ENCODE measurements at regions not wholly inside any gene's neighbourhood (a gene's known extent, or its start where the extent isn't known, plus 50 kb on each side); places are given as distances from the start of the nearest gene placed in this dataset.

GRCh38 chrX:39720945-39721344 lies 376.8 kb downstream of the BCOR start:
- no peak overlapping the region for H2AK5ac ChIP-seq (ENCODE audit: insufficient read length, low read length)
- no peak overlapping the region for H2BK120ac ChIP-seq (ENCODE audit: low read depth, low read length, poor library complexity, severe bottlenecking)
- H3K23me2 ChIP-seq (ENCODE audit: insufficient read length, low read depth, low read length, poor library complexity, severe bottlenecking): no peaks in the 10 kb centered on the region
- H3K27ac Mint-ChIP-seq: no peak overlapping the region
- no peak overlapping the region for H4K8ac ChIP-seq (replicated peaks; ENCODE audit: insufficient read length, low read depth, low read length)
- H3K4ac ChIP-seq (ENCODE audit: low read depth, low read length): no peak overlapping the region
- H3K9ac ChIP-seq (ENCODE audit: extremely low read depth, insufficient read length, low read length): no peak overlapping the region
- no peak overlapping the region; a peak in 1 of 5 replicates for H3K4me3 Mint-ChIP-seq
- peaks cover 56 to 68% of the 10 kb centered on the region in 2 experiments for H3K9me3 Mint-ChIP-seq
- H2BK5ac ChIP-seq (ENCODE audit: insufficient read length, low read length): no peak overlapping the region
- H3K14ac ChIP-seq (ENCODE audit: insufficient read depth, low read length): no peak overlapping the region
- no peak for DNase-seq
- no peaks in the 10 kb centered on the region for H3K79me1 ChIP-seq (ENCODE audit: insufficient read depth, low read depth, low read length, poor library complexity, severe bottlenecking)
- no peak overlapping the region for H3K56ac ChIP-seq (ENCODE audit: insufficient read length, low read depth, low read length)
- no peak overlapping the region for H4K91ac ChIP-seq (ENCODE audit: insufficient read length, low read depth, low read length)
- no peaks in the 10 kb centered on the region for H3K27me3 ChIP-seq (ENCODE audit: insufficient read depth, low read length)
- peaks cover 0 to 2% (median 2%) of the 10 kb centered on the region in 3 experiments; a peak in 2 of 7 replicates for H3K36me3 Mint-ChIP-seq (ENCODE audit: insufficient read depth in 1 of 3, low read depth in 3 of 3)
- H3K27ac ChIP-seq (ENCODE audit: insufficient read length, low read depth, low read length): no peak overlapping the region
- H3K27me3 Mint-ChIP-seq (ENCODE audit: low read depth): no peaks in the 10 kb centered on the region; the same call in 1 of the 2 replicates
- H3K4me1 ChIP-seq (ENCODE audit: insufficient read depth, low read length): no peaks in the 10 kb centered on the region
- TF ChIP-seq, protein P1, sequence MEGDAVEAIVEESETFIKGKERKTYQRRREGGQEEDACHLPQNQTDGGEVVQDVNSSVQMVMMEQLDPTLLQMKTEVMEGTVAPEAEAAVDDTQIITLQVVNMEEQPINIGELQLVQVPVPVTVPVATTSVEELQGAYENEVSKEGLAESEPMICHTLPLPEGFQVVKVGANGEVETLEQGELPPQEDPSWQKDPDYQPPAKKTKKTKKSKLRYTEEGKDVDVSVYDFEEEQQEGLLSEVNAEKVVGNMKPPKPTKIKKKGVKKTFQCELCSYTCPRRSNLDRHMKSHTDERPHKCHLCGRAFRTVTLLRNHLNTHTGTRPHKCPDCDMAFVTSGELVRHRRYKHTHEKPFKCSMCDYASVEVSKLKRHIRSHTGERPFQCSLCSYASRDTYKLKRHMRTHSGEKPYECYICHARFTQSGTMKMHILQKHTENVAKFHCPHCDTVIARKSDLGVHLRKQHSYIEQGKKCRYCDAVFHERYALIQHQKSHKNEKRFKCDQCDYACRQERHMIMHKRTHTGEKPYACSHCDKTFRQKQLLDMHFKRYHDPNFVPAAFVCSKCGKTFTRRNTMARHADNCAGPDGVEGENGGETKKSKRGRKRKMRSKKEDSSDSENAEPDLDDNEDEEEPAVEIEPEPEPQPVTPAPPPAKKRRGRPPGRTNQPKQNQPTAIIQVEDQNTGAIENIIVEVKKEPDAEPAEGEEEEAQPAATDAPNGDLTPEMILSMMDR (conservative IDR thresholded peaks at IDR 0.05): no peak
- H2BK12ac ChIP-seq (ENCODE audit: insufficient read length, low read depth, low read length): no peak overlapping the region
- no peaks in the 10 kb centered on the region for H4K20me1 ChIP-seq (ENCODE audit: control insufficient read depth, insufficient read depth, insufficient read length)
- H3K4me2 ChIP-seq (ENCODE audit: insufficient read depth, insufficient read length, low read length): no peak overlapping the region
- H3T11ph ChIP-seq (ENCODE audit: low read length): no peak overlapping the region
- no peak overlapping the region for H2BK20ac ChIP-seq (ENCODE audit: low read depth, low read length, poor library complexity, severe bottlenecking)
- H2BK15ac ChIP-seq (ENCODE audit: low read depth, low read length): no peak overlapping the region
- no peaks in the 10 kb centered on the region for H3K9me3 ChIP-seq (ENCODE audit: control insufficient read depth, low read depth, low read length)
- H3K18ac ChIP-seq (ENCODE audit: insufficient read length, low read depth, low read length): no peak overlapping the region
- H4K5ac ChIP-seq (ENCODE audit: insufficient read length, low read depth, low read length): no peak overlapping the region
- H2AFZ ChIP-seq (ENCODE audit: low read length): no peak overlapping the region
- H3K23ac ChIP-seq (ENCODE audit: insufficient read length, low read depth, low read length): no peak overlapping the region
- H3K79me2 ChIP-seq (ENCODE audit: insufficient read depth, low read length): no peaks in the 10 kb centered on the region
- WGBS (ENCODE audit: extremely low coverage, insufficient read length, low lambda C conversion rate): no CpG with 5 or more reads among the region's 2 CpGs
- H3K4me1 Mint-ChIP-seq: peaks cover 8 to 9% of the 10 kb centered on the region in 2 experiments

All from H9 (cell line).